OCI-LY1 (cell line): ENCODE measurements at regions not wholly inside any gene's neighbourhood (a gene's known extent, or its start where the extent isn't known, plus 50 kb on each side); places are given as distances from the start of the nearest gene placed in this dataset.

ENCODE experiments used
- CTCF ChIP-seq: fragments of 200-600 bp; sonication (generic), shearing (Covaris generic); IDR thresholded peaks from 2 replicates; pipeline ENCODE4 v1.5.1; 2017; ENCODE audit warnings: mild to moderate bottlenecking, antibody characterized with exemption, low read length, moderate library complexity, mixed read lengths
- EZH2 ChIP-seq: fragments of 200-600 bp; sonication (generic), shearing (Covaris generic); IDR thresholded peaks from 2 replicates; pipeline ENCODE4 v1.8.0; 2017; ENCODE audit warnings: borderline replicate concordance, mixed run types, mild to moderate bottlenecking, antibody characterized with exemption, low read length, moderate library complexity, mixed read lengths

- TF ChIP-seq CTCF (no peak), EZH2 (no peak)
Measured at GRCh38 chr2:146721486-146721885, 1123.3 kb upstream of the ACVR2A start.
